Smooth muscle cell (in vitro differentiated cells): ENCODE measurements at regions not wholly inside any gene's neighbourhood (a gene's known extent, or its start where the extent isn't known, plus 50 kb on each side); places are given as distances from the start of the nearest gene placed in this dataset.

ENCODE experiments used
- DNase-seq: peaks from one replicate; lab custom pipeline; 2025; ENCODE audit not compliant: unreplicated experiment; lab: John Stamatoyannopoulos, UW
- H2AFZ ChIP-seq: fragments of 200-600 bp; sonication (generic); 2 replicates; pipeline ENCODE4 v1.6.0; 2016; ENCODE audit warnings: antibody characterized with exemption, low read depth, mild to moderate bottlenecking
- H3F3A ChIP-seq: fragments of 200-600 bp; sonication (generic); 2 replicates; pipeline ENCODE4 v1.6.0; 2017; ENCODE audit warnings: antibody characterized with exemption, low read depth
- H3K27ac ChIP-seq: fragments of 200-600 bp; sonication (generic); 2 replicates; pipeline ENCODE4 v1.5.1; 2016; ENCODE audit warnings: low read depth, mild to moderate bottlenecking
- H3K27me3 ChIP-seq: fragments of 200-600 bp; sonication (generic); 2 replicates; pipeline ENCODE4 v1.6.1; 2016; ENCODE audit warnings: low read depth, mild to moderate bottlenecking
- H3K36me3 ChIP-seq: fragments of 200-600 bp; sonication (generic); 2 replicates; pipeline ENCODE4 v1.5.1; 2016; ENCODE audit warnings: low read depth
- H3K4me1 ChIP-seq: fragments of 200-600 bp; sonication (generic); 2 replicates; pipeline ENCODE4 v1.5.1; 2016; ENCODE audit warnings: low read depth
- H3K4me2 ChIP-seq: fragments of 200-600 bp; sonication (generic); 2 replicates; pipeline ENCODE4 v1.6.0; 2016; ENCODE audit warnings: mild to moderate bottlenecking
- H3K4me3 ChIP-seq: fragments of 200-600 bp; sonication (generic); 2 replicates; pipeline ENCODE4 v1.5.1; 2016; ENCODE audit warnings: mild to moderate bottlenecking
- H3K79me2 ChIP-seq: fragments of 200-600 bp; sonication (generic); 2 replicates; pipeline ENCODE4 v1.6.0; 2016; ENCODE audit warnings: low read depth, mild to moderate bottlenecking
- H3K9ac ChIP-seq: fragments of 200-600 bp; sonication (generic); 2 replicates; pipeline ENCODE4 v1.6.0; 2016; ENCODE audit warnings: low read depth
- H3K9me3 ChIP-seq: fragments of 200-600 bp; sonication (generic); replicated peaks from 2 replicates; pipeline ENCODE4 v1.5.1; 2016; ENCODE audit warnings: low read depth
- H4K20me1 ChIP-seq: fragments of 200-600 bp; sonication (generic); 2 replicates; pipeline ENCODE4 v1.6.0; 2016; ENCODE audit warnings: low read depth
- WGBS: methylation state at CpG from one replicate; pipeline ENCODE4 v1.1.7; 2016; ENCODE audit warnings: low lambda C conversion rate; 5-methylcytosine and 5-hydroxymethylcytosine counted together
- TF ChIP-seq, protein P1 (sequence below): fragments of 200-600 bp; sonication (generic); IDR thresholded peaks from 2 replicates; pipeline ENCODE4 v1.5.1; 2017; ENCODE audit warnings: borderline replicate concordance, mild to moderate bottlenecking, antibody characterized with exemption; ENCODE audit not compliant: insufficient read depth, poor library complexity, severe bottlenecking

DNA sequence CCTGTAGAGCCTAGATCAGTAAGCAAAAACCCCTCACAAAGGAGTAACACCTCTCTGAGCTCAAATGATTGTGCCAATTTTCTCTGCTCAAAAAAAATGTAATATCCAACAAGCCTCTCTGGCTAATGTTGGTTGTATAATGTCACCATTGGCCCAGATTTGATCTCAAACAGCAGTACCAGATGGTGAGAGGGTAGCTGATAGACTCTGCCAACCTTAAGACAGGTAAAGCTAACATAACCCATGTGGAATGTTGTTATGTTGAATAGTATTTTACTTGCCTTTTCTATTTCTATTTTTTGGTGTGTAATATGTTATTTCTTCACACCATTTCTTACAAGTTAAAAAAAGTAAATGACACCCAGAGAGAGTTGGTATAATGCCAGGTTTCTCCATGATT lies 166.7 kb upstream of the GUCY1A2 start:
- no peaks in the 10 kb centered on the region for H3K4me1 ChIP-seq
- no peaks in the 10 kb centered on the region for H3K36me3 ChIP-seq
- H3K4me3 ChIP-seq, result no peak overlapping the region
- H2AFZ ChIP-seq, result no peak overlapping the region
- no peaks in the 10 kb centered on the region for H4K20me1 ChIP-seq
- no peak overlapping the region for H3K9ac ChIP-seq
- H3K9me3 ChIP-seq, result no peaks in the 10 kb centered on the region
- no peak overlapping the region for H3K27ac ChIP-seq
- no peak overlapping the region for H3K4me2 ChIP-seq
- DNase-seq, result no peak
- no peaks in the 10 kb centered on the region for H3K27me3 ChIP-seq
- no peaks in the 10 kb centered on the region for H3F3A ChIP-seq
- H3K79me2 ChIP-seq, result no peaks in the 10 kb centered on the region
- TF ChIP-seq, protein P1, sequence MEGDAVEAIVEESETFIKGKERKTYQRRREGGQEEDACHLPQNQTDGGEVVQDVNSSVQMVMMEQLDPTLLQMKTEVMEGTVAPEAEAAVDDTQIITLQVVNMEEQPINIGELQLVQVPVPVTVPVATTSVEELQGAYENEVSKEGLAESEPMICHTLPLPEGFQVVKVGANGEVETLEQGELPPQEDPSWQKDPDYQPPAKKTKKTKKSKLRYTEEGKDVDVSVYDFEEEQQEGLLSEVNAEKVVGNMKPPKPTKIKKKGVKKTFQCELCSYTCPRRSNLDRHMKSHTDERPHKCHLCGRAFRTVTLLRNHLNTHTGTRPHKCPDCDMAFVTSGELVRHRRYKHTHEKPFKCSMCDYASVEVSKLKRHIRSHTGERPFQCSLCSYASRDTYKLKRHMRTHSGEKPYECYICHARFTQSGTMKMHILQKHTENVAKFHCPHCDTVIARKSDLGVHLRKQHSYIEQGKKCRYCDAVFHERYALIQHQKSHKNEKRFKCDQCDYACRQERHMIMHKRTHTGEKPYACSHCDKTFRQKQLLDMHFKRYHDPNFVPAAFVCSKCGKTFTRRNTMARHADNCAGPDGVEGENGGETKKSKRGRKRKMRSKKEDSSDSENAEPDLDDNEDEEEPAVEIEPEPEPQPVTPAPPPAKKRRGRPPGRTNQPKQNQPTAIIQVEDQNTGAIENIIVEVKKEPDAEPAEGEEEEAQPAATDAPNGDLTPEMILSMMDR, result no peak

DNA sequence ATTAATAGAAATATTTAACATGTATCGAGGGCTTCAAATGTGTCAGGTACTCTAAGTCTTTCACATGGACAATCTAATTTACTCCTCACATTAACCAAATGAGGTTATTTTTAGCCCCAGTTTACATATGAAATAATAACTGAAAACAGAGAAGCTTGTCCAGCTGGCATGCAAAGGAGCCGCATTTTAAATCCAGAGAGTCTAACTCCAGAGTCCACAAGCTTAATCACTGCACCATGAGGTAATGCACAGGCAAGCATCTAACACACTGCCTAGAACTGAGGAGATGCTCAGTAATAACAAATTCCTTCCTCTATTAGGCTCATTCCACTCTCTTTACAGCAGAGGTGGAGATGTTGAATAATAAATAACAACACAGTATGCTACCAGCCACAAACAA lies 165.7 kb upstream of the GUCY1A2 start:
- no peak overlapping the region for H3K4me2 ChIP-seq
- H3F3A ChIP-seq, result no peaks in the 10 kb centered on the region
- H3K4me3 ChIP-seq, result no peak overlapping the region
- TF ChIP-seq, protein P1, result no peak
- H3K9me3 ChIP-seq, result no peaks in the 10 kb centered on the region
- no peaks in the 10 kb centered on the region for H3K36me3 ChIP-seq
- H4K20me1 ChIP-seq, result no peaks in the 10 kb centered on the region
- 94% methylated on average over 2 of the region's 2 CpGs for WGBS
- no peaks in the 10 kb centered on the region for H3K79me2 ChIP-seq
- DNase-seq, result no peak
- no peak overlapping the region for H2AFZ ChIP-seq
- H3K27ac ChIP-seq, result no peak overlapping the region
- no peaks in the 10 kb centered on the region for H3K27me3 ChIP-seq
- no peaks in the 10 kb centered on the region for H3K4me1 ChIP-seq
- H3K9ac ChIP-seq, result no peak overlapping the region

DNA sequence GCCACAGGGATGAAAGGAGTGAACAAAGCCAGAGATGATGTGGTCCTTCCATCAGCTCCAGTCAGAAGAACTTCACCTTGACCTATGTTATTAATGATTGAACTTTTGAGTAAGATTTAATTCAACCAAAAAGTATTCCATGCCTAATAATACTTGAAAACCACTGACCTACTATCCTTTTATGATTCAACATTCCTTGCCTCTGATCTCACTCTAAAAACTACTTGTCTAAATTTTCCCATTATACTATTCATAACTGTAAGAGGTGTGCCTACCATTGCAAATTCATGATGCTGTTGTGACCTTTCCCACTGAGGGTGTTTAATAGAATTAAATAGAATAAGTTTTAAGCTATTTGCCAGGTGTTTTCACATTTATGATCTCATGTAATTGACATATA lies 164.7 kb upstream of the GUCY1A2 start:
- H3K4me2 ChIP-seq, result no peak overlapping the region
- H3K27ac ChIP-seq, result no peak overlapping the region
- no peak for DNase-seq

DNA sequence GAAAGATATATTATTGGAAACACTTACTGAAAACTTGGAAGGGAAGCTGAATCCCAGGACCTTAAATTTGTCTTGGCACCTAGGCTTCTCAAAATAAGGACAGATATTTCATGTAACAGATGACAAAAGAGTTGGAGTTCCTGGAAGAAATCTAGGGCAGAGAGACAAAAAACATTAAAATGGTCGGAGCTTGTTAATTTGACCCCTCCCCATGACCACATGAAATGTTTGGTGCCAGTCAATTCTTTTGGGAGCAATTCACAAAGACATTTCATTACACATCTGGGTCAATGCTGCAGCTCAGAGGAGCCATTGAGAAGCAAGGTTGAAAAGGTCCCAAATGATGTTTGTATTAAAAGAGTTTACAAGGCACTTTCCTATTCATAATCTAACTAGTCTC lies 162.0 kb upstream of the GUCY1A2 start:
- WGBS, result 77% methylated on average over 1 of the region's 1 CpG

More for the DNA sequence above, 164.7 kb upstream of the GUCY1A2 start:
- H3K9ac ChIP-seq, result no peak overlapping the region
- H3K36me3 ChIP-seq, result no peaks in the 10 kb centered on the region
- no peak overlapping the region for H3K4me3 ChIP-seq
- H4K20me1 ChIP-seq, result no peaks in the 10 kb centered on the region
- H3K79me2 ChIP-seq, result no peaks in the 10 kb centered on the region
- H3K27me3 ChIP-seq, result no peaks in the 10 kb centered on the region
- no peaks in the 10 kb centered on the region for H3K9me3 ChIP-seq
- no peak overlapping the region for H2AFZ ChIP-seq
- no peaks in the 10 kb centered on the region for H3K4me1 ChIP-seq
- H3F3A ChIP-seq, result no peaks in the 10 kb centered on the region
- TF ChIP-seq, protein P1, result no peak

More for the DNA sequence above, 162.0 kb upstream of the GUCY1A2 start:
- no peak overlapping the region for H2AFZ ChIP-seq
- H4K20me1 ChIP-seq, result no peaks in the 10 kb centered on the region
- H3K9ac ChIP-seq, result no peak overlapping the region
- no peak overlapping the region for H3K4me3 ChIP-seq
- no peak overlapping the region for H3K27ac ChIP-seq
- no peaks in the 10 kb centered on the region for H3K4me1 ChIP-seq
- no peak for DNase-seq
- no peaks in the 10 kb centered on the region for H3K27me3 ChIP-seq
- no peaks in the 10 kb centered on the region for H3F3A ChIP-seq
- H3K36me3 ChIP-seq, result no peaks in the 10 kb centered on the region
- H3K79me2 ChIP-seq, result no peaks in the 10 kb centered on the region
- TF ChIP-seq, protein P1, result no peak
- no peaks in the 10 kb centered on the region for H3K9me3 ChIP-seq
- H3K4me2 ChIP-seq, result no peak overlapping the region
